Neural crest cell (in vitro differentiated cells): ENCODE measurements at regions not wholly inside any gene's neighbourhood (a gene's known extent, or its start where the extent isn't known, plus 50 kb on each side); places are given as distances from the start of the nearest gene placed in this dataset.

Experiments
- DNase-seq: peaks from one replicate; pipeline ENCODE4 v3.0.0; 2021; ENCODE audit warnings: low read depth, mixed read lengths, low spot score
- H3K27ac Mint-ChIP-seq: one replicate; pipeline ENCODE4 v1.8.0; 2021; ENCODE audit warnings: mild to moderate bottlenecking, mixed read lengths; ENCODE audit not compliant: unreplicated experiment
- H3K27me3 Mint-ChIP-seq: 2 replicates; pipeline ENCODE4 v1.8.0; 2021; ENCODE audit warnings: low read depth, mild to moderate bottlenecking, mixed read lengths
- H3K36me3 Mint-ChIP-seq: 2 replicates; pipeline ENCODE4 v1.8.0; 2021; ENCODE audit warnings: low read depth, mild to moderate bottlenecking, mixed read lengths
- H3K4me1 Mint-ChIP-seq: 2 replicates; pipeline ENCODE4 v1.8.0; 2021; ENCODE audit warnings: mixed read lengths
- H3K4me3 Mint-ChIP-seq: one replicate; pipeline ENCODE4 v1.8.0; 2021; ENCODE audit warnings: mild to moderate bottlenecking, mixed read lengths
- H3K9me3 Mint-ChIP-seq: 2 replicates; pipeline ENCODE4 v1.8.0; 2021; ENCODE audit warnings: mixed read lengths
- CTCF ChIP-seq: fragments of 200-600 bp; sonication (generic); conservative IDR thresholded peaks from 2 replicates; pipeline ENCODE4 v1.5.0; 2021; ENCODE audit warnings: antibody characterized with exemption, mild to moderate bottlenecking

- Mint-ChIP-seq H3K27ac (no peak overlapping the region), H3K4me1 (peaks cover 5% of the 10 kb centered on the region), H3K27me3 (no peaks in the 10 kb centered on the region), H3K9me3 (peaks cover 3% of the 10 kb centered on the region), H3K36me3 (no peaks in the 10 kb centered on the region), H3K4me3 (no peak overlapping the region)
- no peak for TF ChIP-seq CTCF
- DNase-seq: no peak
Observed at GRCh38 chr14:53461858-53462257, 308.7 kb upstream of the DDHD1 start.

- peaks cover 5% of the 10 kb centered on the region for H3K4me1 Mint-ChIP-seq
- H3K27me3 Mint-ChIP-seq: no peaks in the 10 kb centered on the region
- TF ChIP-seq CTCF: no peak
- no peak overlapping the region for H3K4me3 Mint-ChIP-seq
- DNase-seq: no peak
- no peak overlapping the region for H3K27ac Mint-ChIP-seq
- peaks cover 3% of the 10 kb centered on the region for H3K9me3 Mint-ChIP-seq
- H3K36me3 Mint-ChIP-seq: no peaks in the 10 kb centered on the region
Observed at GRCh38 chr14:53460544-53460943, 307.4 kb upstream of the DDHD1 start.

- DNase-seq: no peak
- TF ChIP-seq CTCF: no peak
- Mint-ChIP-seq H3K9me3 (no peaks in the 10 kb centered on the region), H3K27me3 (no peaks in the 10 kb centered on the region), H3K4me3 (no peak overlapping the region), H3K36me3 (no peaks in the 10 kb centered on the region), H3K27ac (no peak overlapping the region), H3K4me1 (peaks cover 5% of the 10 kb centered on the region)
Observed at GRCh38 chr14:53458368-53458814, 305.3 kb upstream of the DDHD1 start.

- H3K27me3 Mint-ChIP-seq: no peaks in the 10 kb centered on the region
- no peak for TF ChIP-seq CTCF
- H3K27ac Mint-ChIP-seq: no peak overlapping the region
- peaks cover 5% of the 10 kb centered on the region for H3K4me1 Mint-ChIP-seq
- DNase-seq: no peak
- no peaks in the 10 kb centered on the region for H3K36me3 Mint-ChIP-seq
- no peak overlapping the region for H3K4me3 Mint-ChIP-seq
- no peaks in the 10 kb centered on the region for H3K9me3 Mint-ChIP-seq
Observed at GRCh38 chr14:53456931-53457330, 303.8 kb upstream of the DDHD1 start.

- H3K4me3 Mint-ChIP-seq: no peak overlapping the region
- no peak for DNase-seq
- no peaks in the 10 kb centered on the region for H3K4me1 Mint-ChIP-seq
- H3K27me3 Mint-ChIP-seq: no peaks in the 10 kb centered on the region
- no peaks in the 10 kb centered on the region for H3K9me3 Mint-ChIP-seq
- no peak overlapping the region for H3K27ac Mint-ChIP-seq
- no peak for TF ChIP-seq CTCF
- H3K36me3 Mint-ChIP-seq: no peaks in the 10 kb centered on the region
Observed at GRCh38 chr14:53452005-53452673, 299.0 kb upstream of the DDHD1 start.
